ENCODE measurements at regions not wholly inside any gene's neighbourhood (a gene's known extent, or its start where the extent isn't known, plus 50 kb on each side); places are given as distances from the start of the nearest gene placed in this dataset.
"Not testable (repeated sequence)": the region's sequence is repeated elsewhere in the genome, so short reads cannot be mapped to it uniquely, and the experiment has no call there.

DNA sequence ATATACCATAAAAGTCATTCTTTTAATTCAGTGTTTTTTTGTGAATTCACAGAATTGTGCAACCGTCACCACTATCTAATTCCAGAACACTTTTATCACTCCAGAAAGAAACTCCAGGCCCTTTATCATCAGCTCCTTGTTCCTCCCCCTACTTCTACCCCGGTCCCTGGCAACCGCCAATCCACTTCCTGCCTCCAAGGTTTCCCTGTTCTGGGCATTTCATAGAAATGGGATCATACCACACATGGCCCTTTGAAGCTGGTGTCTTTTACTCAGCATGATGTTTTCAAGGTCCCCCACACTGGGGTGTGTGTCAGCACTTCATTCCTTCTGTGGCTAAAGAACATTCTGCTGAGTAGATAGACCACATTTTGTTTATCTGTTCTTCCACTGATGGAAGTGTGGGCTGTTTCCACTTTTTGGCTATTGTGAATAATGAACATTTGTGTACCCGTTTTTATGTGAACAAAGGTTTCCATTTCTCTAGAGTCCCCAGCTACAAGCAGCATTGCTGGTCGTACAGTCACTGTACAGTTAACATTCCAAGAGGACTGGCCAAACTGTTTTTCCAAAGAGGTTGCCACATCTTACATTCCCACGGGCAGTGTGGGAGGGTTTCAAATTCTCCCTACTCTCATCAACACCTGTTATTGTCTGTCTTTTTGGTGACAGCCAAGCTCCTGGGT lies 75.8 kb upstream of the ZNF469 start:
- no peak for FAIRE-seq
- no peak for TF ChIP-seq POLR2AphosphoS5 (IDR thresholded peaks at IDR 0.05; ENCODE audit: low read depth, low read length)
- no peak for TF ChIP-seq PAX5 (IDR thresholded peaks at IDR 0.05; ENCODE audit: insufficient read depth, low read length, severe bottlenecking)
- TF ChIP-seq POU2F2 (IDR thresholded peaks at IDR 0.05; ENCODE audit: low read depth, low read length), result no peak
- DNase-seq (ENCODE audit: insufficient read length, low spot score), result no peak

DNA sequence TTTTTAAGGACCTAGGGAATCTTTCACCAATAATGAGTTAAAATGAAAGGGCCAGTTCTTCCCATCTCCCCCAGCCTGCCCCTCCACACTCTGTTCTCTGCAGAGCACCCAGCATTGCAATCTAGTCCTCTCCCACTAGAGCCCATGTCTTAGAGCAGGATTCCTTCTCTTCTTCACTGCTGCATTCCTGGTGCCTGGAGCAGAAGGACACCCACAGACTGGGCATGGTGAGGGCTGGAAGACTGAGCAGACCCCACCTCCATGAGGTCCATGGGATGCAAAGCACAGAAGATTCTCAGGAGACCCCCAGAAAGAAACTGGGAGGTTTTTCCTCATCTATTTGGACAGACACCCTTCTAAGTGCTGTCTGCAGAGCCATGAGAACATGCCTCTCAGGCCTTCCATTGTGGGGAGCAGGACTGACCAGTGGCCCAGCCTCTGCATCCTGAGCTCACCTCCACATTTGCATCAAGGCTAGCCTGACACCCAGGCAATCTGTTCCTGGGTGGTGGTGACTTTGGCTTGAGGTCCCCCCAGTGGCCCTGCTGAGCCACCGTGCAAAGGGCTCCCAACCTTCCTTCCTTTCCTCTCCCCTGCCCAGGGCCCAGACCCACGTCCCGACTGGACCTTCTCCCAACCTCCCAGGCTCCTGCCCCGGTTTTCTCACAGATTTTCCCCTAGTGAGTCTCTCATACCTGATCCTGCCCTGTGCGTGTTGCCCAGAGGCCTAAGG lies 74.2 kb upstream of the ZNF469 start:
- TF ChIP-seq POU2F2 (IDR thresholded peaks at IDR 0.05; ENCODE audit: low read depth, low read length), result no peak
- TF ChIP-seq TAF1 (IDR thresholded peaks at IDR 0.05; ENCODE audit: low read depth, low read length), result no peak
- TF ChIP-seq POLR2A (IDR thresholded peaks at IDR 0.05; ENCODE audit: low read depth, low read length), result no peak
- no peak for TF ChIP-seq POLR2AphosphoS5 (IDR thresholded peaks at IDR 0.05; ENCODE audit: low read depth, low read length)
- no peak for TF ChIP-seq PAX5 (IDR thresholded peaks at IDR 0.05; ENCODE audit: insufficient read depth, low read length, severe bottlenecking)
- no peak for TF ChIP-seq SPI1 (IDR thresholded peaks at IDR 0.05; ENCODE audit: low read depth, low read length)
- no peak for DNase-seq (ENCODE audit: insufficient read length, low spot score)
- FAIRE-seq, result no peak

DNA sequence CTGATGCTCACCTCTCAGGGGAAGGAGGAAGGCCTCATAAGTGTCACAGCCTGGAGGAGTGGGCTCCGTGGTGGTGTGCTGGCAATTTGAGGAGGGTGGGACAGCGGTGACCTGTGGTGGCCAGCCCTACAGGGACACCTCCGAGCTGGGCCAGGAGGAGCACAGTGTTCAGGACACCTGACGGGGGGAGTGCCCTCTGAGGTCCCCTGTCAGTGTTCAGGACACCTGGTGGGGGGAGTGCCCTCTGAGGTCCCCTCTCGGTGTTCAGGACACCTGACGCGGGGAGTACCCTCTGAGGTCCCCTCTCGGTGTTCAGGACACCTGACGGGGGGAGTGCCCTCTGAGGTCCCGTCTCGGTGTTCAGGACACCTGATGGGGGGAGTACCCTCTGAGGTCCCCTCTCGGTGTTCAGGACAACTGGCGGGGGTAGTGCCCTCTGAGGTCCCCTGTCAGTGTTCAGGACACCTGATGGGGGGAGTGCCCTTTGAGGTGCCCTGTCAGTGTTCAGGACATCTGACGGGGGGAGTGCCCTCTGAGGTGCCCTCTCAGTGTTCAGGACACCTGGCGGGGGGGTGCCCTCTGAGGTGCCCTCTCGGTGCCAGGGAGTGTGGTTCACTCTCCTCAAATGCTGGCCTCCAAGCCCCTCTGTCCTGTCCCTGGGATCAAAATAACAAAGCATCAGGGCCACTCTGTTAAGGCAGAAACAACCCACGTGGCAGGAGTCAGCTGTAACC lies 73.4 kb upstream of the ZNF469 start:
- DNase-seq (ENCODE audit: insufficient read length, low spot score), result no peak
- no peak for FAIRE-seq
- TF ChIP-seq PAX5 (IDR thresholded peaks at IDR 0.05; ENCODE audit: insufficient read depth, low read length, severe bottlenecking) (no peak), POLR2AphosphoS5 (IDR thresholded peaks at IDR 0.05; ENCODE audit: low read depth, low read length) (no peak), TAF1 (IDR thresholded peaks at IDR 0.05; ENCODE audit: low read depth, low read length) (no peak), POU2F2 (IDR thresholded peaks at IDR 0.05; ENCODE audit: low read depth, low read length) (no peak), POLR2A (IDR thresholded peaks at IDR 0.05; ENCODE audit: low read depth, low read length) (no peak), SPI1 (IDR thresholded peaks at IDR 0.05; ENCODE audit: low read depth, low read length) (no peak)

DNA sequence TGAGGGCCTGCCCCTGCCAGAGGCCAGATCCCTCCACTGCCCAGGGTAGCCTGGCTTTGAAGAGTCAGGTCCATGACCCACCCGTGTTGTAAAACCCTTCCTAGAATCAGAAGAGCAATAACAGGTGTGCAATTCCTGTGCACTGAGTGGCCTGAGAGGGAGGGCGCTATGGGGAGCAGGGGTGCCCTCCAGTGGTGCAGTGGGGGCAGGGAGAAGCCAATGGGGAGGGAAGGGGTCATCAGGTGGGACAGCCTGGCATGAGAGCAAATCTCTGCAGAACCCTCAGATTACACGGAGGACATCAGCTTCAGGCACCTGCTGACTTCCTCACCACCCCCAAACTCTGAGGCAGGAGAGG lies 72.9 kb upstream of the ZNF469 start:
- no peak for DNase-seq (ENCODE audit: insufficient read length, low spot score)
- TF ChIP-seq POLR2A (IDR thresholded peaks at IDR 0.05; ENCODE audit: low read depth, low read length), result no peak
- no peak for TF ChIP-seq TAF1 (IDR thresholded peaks at IDR 0.05; ENCODE audit: low read depth, low read length)
- no peak for TF ChIP-seq POU2F2 (IDR thresholded peaks at IDR 0.05; ENCODE audit: low read depth, low read length)
- no peak for TF ChIP-seq PAX5 (IDR thresholded peaks at IDR 0.05; ENCODE audit: insufficient read depth, low read length, severe bottlenecking)
- TF ChIP-seq SPI1 (IDR thresholded peaks at IDR 0.05; ENCODE audit: low read depth, low read length), result no peak
- TF ChIP-seq POLR2AphosphoS5 (IDR thresholded peaks at IDR 0.05; ENCODE audit: low read depth, low read length), result no peak
- FAIRE-seq, result no peak

DNA sequence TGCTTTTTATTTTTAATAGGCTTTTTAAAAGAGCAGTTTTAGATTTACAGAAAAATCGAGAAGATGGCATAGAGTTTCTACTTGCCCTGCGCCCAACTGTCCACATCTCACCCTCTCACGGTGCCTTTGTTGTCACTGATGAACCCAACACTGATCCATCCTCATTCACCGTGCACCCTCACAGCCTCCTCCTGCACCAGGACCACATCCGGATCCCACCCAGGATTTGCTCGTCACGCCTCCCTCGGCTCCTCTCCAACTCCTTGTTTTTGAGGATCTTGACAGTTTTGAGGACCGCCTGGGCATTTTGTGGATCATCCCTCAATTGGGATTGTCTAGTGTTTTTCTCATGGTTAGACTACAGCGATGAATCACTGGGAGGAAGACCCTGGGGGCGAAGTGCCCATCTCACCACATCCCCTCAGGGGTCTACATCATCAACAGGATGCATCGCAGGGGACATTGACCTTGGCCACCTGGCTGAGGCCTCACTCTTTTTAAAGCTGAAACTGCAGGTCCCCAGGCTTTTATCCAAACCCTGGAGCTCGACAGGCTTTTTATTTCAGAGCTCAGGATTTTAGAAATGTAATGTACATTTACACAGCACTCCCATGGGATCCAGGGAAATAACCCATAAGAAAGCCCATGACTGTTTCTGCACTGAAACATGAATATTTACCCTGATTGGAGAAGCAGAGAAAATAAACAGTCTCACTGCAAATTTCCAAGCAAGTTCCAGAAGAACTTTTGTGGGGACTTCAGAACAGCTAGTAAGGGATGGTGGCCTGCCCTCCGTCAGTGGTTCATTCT lies 71.8 kb upstream of the ZNF469 start:
- no peak for FAIRE-seq
- DNase-seq (ENCODE audit: insufficient read length, low spot score), result no peak
- TF ChIP-seq POU2F2 (IDR thresholded peaks at IDR 0.05; ENCODE audit: low read depth, low read length) (no peak), POLR2AphosphoS5 (IDR thresholded peaks at IDR 0.05; ENCODE audit: low read depth, low read length) (no peak), TAF1 (IDR thresholded peaks at IDR 0.05; ENCODE audit: low read depth, low read length) (no peak)

DNA sequence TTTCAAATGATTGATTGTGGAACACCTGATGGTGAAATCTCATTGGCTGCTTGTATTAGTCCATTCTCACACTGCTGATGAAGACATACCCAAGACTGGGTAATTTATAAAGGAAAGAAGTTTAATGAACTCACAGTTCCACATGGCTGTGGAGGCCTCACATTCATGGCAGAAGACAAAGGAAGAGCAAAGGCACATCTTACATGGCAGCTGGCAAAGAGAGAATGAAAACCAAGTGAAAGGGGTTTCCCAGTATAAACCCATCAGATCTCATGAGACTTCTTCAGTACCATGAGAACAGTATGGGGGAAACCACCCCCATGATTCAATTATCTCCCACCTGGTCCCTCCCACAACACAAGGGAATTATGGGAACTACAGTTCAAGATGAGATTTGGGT lies 70.9 kb upstream of the ZNF469 start:
- FAIRE-seq; DNase-seq (ENCODE audit: insufficient read length, low spot score): not testable (repeated sequence)

DNA sequence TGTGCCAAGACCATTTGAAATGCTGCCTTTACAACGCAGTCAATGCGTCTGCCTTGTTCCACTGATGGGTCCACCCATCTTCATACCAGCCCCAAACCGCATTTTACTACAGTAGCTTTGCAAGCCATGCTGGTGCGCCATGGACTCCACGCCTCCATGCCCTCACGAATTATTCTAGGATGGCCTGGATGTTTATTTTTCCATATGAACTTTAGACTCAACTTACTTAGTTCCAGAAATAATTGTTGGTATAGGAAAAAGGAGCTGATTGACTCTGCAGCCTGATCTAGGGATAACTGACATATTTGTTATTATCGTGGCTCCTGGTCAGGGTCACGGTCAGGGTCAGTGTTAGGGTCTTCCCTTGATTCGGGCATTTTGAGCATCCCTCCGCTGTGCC lies 70.0 kb upstream of the ZNF469 start:
- TF ChIP-seq POLR2AphosphoS5 (IDR thresholded peaks at IDR 0.05; ENCODE audit: low read depth, low read length), result no peak
- TF ChIP-seq SPI1 (IDR thresholded peaks at IDR 0.05; ENCODE audit: low read depth, low read length), result no peak
- no peak for TF ChIP-seq PAX5 (IDR thresholded peaks at IDR 0.05; ENCODE audit: insufficient read depth, low read length, severe bottlenecking)
- no peak for TF ChIP-seq TAF1 (IDR thresholded peaks at IDR 0.05; ENCODE audit: low read depth, low read length)
- no peak for TF ChIP-seq POU2F2 (IDR thresholded peaks at IDR 0.05; ENCODE audit: low read depth, low read length)
- no peak for TF ChIP-seq POLR2A (IDR thresholded peaks at IDR 0.05; ENCODE audit: low read depth, low read length)
- no peak for FAIRE-seq
- DNase-seq (ENCODE audit: insufficient read length, low spot score), result no peak

DNA sequence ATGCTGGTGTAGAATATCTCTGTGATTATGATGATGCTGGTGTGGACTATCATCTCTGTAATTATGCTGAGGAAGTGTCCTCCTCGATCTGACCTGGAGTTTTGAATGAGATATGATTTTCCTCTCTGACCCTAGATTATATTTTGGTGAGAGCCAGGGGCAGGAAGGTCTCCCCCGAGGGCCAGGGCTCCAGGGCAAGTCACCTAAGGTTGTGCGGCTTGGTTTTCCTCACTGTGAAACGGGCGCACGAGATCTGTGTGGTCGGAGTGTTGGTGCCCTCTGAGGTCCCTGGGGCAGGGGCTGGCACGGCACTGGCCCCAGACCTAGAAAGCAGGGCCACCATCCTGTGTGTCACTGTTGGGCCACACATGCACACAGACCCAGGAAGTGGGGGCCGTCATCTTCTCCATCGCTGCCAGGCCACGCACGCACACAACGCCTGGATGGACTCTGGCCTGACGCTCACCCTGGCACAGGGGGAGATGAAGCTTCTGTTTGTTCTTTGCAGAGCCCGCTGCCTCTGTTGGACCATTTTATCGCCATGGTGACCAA lies 67.7 kb upstream of the ZNF469 start:
- no peak for FAIRE-seq
- no peak for DNase-seq (ENCODE audit: insufficient read length, low spot score)
- TF ChIP-seq POLR2AphosphoS5 (IDR thresholded peaks at IDR 0.05; ENCODE audit: low read depth, low read length) (no peak), POLR2A (IDR thresholded peaks at IDR 0.05; ENCODE audit: low read depth, low read length) (no peak), POU2F2 (IDR thresholded peaks at IDR 0.05; ENCODE audit: low read depth, low read length) (no peak), PAX5 (IDR thresholded peaks at IDR 0.05; ENCODE audit: insufficient read depth, low read length, severe bottlenecking) (no peak), SPI1 (IDR thresholded peaks at IDR 0.05; ENCODE audit: low read depth, low read length) (no peak), TAF1 (IDR thresholded peaks at IDR 0.05; ENCODE audit: low read depth, low read length) (no peak)

DNA sequence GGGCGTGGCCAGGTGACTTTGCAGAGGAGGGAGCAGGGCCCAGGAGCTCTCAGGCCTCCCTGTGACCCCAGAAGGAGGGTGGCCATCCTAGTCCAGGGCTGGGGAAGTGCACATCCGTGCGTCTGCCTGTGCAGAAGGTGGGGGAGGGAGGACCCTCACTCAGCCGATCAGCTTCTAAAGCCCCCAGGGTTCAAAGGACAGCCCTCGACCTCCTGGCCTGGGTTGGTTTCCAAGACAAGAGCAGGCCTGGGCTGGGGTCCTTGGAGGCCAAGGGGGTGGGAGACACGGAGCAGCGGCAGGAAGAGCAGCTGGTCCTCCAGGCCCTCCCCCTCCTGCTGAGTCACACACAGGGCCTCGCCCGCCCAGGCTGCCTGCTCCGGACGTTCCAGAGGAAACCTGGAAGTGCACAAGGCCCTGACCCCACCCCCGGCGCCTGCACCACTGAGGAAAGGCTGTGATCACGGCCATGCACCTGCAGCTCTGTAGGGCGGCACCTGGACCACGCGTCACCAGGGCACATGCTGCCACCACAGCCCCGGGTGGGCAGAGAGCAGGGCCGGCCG lies 67.1 kb upstream of the ZNF469 start:
- DNase-seq (ENCODE audit: insufficient read length, low spot score) (no peak), FAIRE-seq (no peak)
- TF ChIP-seq TAF1 (IDR thresholded peaks at IDR 0.05; ENCODE audit: low read depth, low read length) (no peak), PAX5 (IDR thresholded peaks at IDR 0.05; ENCODE audit: insufficient read depth, low read length, severe bottlenecking) (no peak), POLR2A (IDR thresholded peaks at IDR 0.05; ENCODE audit: low read depth, low read length) (no peak), POLR2AphosphoS5 (IDR thresholded peaks at IDR 0.05; ENCODE audit: low read depth, low read length) (no peak), SPI1 (IDR thresholded peaks at IDR 0.05; ENCODE audit: low read depth, low read length) (no peak), POU2F2 (IDR thresholded peaks at IDR 0.05; ENCODE audit: low read depth, low read length) (no peak)
